GM18867 (cell line): ENCODE measurements at regions not wholly inside any gene's neighbourhood (a gene's known extent, or its start where the extent isn't known, plus 50 kb on each side); places are given as distances from the start of the nearest gene placed in this dataset.
"Not testable (repeated sequence)": the region's sequence is repeated elsewhere in the genome, so short reads cannot be mapped to it uniquely, and the experiment has no call there.

ENCODE experiments used
- ATAC-seq: cut with Tn5 transposase; IDR thresholded peaks from one replicate; pipeline ENCODE4 v1.9.1; 2021; ENCODE audit warnings: mild to moderate bottlenecking, moderate library complexity; ENCODE audit not compliant: unreplicated experiment

- ATAC-seq: no peak
Observed at GRCh38 chr6:134642279-134642678, 307.6 kb downstream of the ALDH8A1 start.

- ATAC-seq: peak; percentile 82
Observed at GRCh38 chr6:134640975-134641429, 308.9 kb downstream of the ALDH8A1 start.

DNA sequence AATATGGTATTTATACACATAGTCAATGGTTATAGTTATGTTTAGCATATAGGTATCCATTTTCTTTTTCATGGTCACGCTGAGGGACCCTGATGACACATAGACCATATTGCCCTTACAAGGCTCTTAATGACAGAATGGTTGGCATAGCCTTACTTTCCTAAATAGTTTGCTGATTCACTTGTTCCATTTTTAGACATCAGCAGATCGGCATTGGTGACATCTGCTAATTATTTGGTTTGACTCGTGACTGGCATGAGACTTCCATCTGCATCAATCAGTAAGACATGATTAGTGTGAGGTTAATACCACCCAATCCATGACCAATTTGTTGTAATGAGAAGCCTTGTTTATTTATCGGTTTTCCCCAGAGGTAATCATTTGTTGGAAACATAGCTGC, 309.7 kb downstream of the ALDH8A1 start:
- no peak for ATAC-seq

GRCh38 chr6:134637847-134638437, 312.0 kb downstream of the ALDH8A1 start:
- ATAC-seq: no peak

GRCh38 chr6:134637282-134637681, 312.6 kb downstream of the ALDH8A1 start:
- ATAC-seq: no peak

DNA sequence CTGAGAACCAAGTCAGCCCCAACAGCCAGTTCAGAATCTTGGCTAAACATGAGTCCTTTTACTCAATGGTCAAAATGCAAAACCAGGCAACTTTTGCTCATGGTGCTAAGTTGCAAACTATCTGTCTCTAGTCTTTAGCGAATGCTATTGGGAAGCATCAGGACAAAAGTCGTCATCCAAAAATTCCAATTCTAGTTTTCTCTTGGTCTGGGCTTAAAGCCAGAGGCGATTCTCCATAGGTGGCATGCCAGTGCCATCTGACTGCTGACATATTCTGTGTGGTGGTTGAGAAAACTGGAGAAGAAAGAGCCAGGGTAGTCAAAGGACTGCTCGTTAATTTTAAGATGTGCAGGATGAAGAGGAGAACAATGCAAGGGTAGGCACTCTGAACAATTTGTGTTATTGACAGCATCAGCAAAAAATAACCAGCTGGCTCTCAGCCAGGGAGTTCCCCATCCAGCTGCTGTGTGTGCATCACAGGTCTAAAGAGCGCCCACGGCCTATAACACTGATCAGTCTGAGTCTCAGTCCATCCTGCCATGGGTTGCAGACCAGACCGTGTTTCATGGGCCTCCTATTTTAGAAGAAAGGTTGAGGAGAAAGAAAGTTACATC, 313.6 kb downstream of the ALDH8A1 start:
- peak; percentile 62 for ATAC-seq

GRCh38 chr6:134634966-134635365, 314.9 kb downstream of the ALDH8A1 start:
- ATAC-seq: no peak

DNA sequence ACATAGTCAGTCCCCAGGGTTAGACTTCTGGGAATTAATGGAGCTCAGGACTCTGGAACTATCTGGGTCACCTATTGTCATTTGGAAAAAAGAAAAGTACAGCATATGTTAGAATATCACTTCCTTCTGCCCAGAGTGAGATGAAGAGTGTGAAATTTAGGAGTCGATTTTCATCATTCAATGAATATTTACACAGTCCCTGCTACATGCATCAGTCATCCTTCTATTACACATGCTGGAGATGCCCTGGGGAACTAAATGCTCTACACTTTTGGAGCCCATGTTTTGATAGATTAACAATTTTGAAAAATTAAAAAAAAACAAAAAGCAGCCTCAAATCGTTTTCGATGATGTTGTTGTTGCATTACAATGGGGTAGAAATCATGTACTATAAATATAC, 315.4 kb downstream of the ALDH8A1 start:
- no peak for ATAC-seq

DNA sequence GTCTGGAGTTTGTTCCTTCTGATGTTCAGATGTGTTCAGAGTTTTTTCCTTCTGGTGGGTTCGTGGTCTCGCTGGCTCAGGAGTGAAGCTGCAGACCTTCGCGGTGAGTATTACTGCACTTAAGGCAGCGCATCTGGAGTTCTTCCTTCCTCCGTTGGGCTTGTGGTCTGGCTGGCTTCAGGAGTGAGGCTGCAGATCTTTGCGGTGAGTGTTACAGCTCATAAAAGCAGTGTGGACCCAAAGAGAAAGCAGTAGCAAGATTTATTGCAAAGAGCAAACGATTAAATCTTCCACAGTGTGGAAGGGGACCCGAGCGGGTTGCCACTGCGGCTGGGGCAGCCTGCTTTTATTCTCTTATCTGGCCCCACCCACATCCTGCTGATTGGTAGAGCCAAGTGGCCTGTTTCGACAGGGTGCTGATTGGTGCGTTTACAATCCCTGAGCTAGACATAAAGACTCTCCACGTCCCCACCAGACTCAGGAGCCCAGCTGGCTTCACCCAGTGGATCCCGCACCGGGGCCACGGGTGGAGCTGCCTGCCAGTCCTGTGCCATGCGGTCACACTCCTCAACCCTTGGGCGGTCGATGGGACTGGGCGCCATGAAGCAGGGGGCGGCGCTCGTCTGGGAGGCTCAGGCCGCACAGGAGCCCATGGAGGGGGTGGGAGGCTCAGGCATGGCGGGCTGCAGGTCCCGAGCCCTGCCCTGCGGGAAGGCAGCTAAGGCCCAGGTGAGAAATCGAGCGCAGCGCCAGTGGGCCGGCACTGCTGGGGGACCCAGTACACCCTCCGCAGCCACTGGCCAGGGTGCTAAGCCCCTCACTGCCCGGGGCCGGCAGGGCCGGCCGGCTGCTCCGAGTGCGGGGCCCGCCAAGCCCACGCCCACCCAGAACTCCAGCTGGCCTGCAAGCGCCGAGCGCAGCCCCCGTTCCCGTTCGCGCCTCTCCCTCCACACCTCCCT, 315.3 kb upstream of the SGK1 start:
- not testable (repeated sequence) for ATAC-seq

DNA sequence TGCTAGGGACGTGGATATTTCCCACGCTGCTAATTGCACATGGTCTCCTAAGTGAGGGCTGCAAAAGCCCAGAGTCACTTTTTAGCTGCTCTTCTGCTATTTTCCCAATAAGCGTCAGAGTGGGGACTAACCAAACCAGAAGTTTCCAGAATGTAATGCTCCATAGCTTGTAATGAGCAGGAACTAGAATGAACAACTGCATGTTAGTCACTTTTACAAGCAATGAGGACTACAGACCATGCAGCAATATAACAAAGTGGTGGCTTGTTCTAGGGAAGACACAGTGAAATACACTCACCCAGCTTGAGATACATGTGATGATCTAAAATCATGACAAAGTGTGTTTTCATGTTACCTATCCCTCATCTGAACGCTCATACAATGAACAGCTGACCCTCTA, 314.1 kb upstream of the SGK1 start:
- ATAC-seq: no peak

DNA sequence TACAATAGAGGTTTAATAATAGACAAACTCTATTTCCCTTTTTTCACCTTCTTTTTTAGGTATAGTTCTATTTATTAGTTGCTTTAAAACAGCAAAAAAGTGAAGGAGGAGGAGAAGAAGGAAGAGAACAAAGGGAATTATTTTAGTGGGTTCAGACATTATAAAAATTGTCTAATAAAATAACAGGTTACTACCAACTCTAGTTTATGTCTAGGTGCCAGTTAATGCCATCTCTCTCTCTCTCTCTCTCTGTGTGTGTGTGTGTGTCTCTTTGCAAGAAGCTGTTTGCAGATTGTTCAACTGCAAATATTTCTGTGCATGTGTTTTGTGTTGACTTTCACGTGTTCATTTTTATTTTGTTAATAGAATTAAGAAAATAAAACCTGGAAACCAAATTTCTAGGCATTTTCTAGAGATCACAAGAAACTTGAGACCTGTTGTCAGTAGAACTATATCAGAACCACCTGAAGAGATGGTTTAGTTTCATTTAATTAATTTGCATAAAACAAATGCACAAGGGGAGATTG, 313.5 kb upstream of the SGK1 start:
- no peak for ATAC-seq

DNA sequence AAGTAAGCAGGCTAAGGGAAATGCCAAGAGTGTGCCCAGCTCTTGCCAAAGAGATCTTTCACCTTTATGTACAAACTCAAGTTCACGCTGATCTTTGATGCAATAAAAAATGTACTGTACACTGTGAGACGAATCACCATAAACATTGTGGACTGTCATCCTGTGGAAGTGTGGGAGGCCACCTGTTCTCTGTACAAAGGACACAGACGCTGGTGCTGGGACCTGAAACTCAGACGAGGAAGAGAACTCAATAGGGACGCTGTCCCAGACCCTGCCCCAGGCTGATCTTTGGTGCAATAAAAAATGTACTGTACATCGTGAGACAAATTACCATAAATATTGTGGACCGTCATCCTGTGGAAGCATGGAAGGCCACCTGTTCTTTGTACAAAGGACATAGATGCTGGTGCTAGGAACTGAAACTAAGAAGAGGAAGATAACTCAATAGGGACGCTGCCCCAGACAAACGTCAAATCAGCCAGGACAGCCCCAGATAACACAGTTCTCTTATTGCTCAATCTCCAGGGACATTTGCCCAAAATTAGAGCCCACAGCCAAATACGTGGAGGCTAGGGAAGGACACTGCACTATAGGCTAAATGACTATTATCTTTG, 312.7 kb upstream of the SGK1 start:
- ATAC-seq: no peak

GRCh38 chr6:134628154-134628553, 310.2 kb upstream of the SGK1 start:
- ATAC-seq: no peak

GRCh38 chr6:134627707-134628106, 309.8 kb upstream of the SGK1 start:
- ATAC-seq: no peak

DNA sequence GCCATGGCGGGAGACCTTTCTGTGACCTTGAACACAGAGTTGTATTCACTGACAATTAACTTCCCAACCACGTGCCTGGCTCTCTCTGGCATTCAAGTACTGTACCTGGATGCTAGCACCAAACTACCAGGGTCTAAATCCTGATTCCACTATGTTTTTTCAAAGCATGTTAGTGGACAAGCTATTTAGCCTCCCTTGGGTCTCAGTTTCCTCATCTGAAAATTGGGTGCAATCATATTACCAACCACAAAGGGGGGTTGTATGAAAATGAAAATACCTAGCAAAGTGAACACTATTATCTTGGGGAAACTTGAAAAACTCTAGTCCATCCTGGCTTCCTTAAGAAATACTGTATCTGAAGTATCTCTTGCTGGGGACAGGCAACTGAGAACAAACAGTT, 308.7 kb upstream of the SGK1 start:
- ATAC-seq: no peak

- no peak for ATAC-seq
Observed at GRCh38 chr6:134626086-134626485, 308.2 kb upstream of the SGK1 start.

DNA sequence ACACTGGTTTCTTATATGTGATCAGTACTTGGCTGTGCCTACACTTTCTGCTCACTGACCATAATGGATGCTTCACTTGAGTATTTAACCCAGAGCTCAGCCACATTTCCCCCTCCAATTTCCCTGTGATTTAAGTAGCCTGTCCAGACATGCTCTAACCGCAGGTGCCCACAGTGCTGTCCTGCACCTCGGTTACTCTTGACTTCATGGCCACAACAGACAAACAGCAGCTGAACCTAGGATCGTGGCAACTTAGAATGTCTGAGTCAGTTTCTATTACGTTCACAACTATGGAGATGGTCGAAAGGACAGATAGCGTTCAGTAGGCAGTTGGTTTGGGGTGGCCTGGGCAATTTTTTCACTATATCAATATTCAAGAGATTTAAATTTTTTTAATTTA, 306.9 kb upstream of the SGK1 start:
- no peak for ATAC-seq

GRCh38 chr6:134623401-134623800, 305.5 kb upstream of the SGK1 start:
- ATAC-seq: no peak

DNA sequence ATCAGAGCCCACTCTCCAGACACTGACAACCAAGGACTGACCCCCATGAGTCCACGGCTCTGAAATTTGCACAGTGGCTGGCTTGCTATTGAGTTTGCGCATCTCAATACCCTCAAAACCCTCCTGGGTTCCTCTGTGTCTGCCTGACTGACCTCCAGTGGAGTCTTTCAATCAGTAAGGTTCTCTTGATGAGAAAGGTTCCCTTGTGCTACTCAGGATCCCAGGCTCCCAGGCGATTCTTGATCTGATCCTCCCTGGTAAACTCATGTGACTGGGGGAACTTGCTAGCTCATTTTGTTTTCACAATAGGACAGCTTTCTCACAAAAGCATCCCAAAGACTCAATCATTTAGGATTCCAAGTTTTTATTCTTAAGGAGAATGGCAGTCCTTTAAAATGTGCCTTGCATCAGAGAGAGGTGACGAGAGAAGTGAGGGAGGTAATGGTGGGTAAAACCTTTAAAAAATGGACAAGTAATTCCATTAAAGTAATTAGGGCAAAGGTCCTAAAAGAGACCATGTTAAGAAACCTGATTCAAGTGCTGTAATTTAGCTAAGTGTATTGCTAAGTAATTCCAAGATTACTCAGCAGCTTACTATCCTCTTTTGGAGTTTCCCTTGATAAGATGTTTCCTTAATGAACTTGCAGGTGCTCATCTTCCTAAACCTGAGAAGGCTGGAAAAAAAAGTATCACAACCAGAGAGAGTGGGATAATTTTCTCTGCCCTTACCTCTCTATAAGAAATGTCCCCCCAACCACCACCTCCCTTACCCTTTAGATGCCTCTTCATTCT, 304.7 kb upstream of the SGK1 start:
- no peak for ATAC-seq

DNA sequence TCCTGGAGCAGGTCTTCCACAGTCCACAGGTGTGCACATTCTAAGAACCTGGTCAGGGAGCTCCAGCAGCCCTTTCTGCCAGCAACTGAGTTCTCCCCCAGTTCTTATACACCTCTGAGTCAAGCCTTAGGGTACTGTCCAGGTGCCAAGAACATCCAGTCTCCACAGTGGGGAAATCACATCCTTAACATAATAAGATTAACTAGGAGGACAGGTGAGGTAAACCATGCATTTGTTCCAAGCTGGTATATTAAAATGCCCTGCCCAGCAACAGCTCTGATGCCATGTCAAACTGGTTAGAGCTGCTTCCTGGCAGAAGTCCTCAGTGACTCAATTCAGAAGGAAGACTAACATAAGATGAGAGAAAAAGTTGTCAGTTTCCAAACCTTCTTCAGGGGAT, 303.9 kb upstream of the SGK1 start:
- no peak for ATAC-seq
